ENCODE measurements at regions not wholly inside any gene's neighbourhood (a gene's known extent, or its start where the extent isn't known, plus 50 kb on each side); places are given as distances from the start of the nearest gene placed in this dataset.
"Not testable (repeated sequence)": the region's sequence is repeated elsewhere in the genome, so short reads cannot be mapped to it uniquely, and the experiment has no call there.

- DNase-seq = no peak
Observed at GRCh38 chr4:162838671-162839070, 328.0 kb downstream of the NAF1 start.

DNA sequence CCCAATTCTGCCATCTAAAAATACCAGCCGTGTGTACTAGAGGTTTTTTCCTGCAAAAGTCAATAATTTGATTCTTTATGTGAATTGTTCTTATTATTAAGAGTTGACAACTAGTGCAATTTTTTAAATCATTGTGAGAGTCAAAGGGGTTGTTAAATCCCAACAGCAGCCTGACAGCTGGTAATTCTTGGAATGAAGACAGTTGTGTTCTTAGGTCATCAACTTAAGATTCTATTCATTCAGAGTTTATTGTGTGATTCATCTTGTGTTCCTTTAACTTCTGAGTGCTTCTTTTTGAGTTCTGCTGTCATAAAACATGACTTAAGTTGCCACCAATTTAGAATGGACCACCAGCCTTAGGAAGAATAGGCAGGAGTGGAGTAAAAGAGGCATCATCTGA is 329.0 kb downstream of the NAF1 start:
- no peak for DNase-seq

- DNase-seq = no peak
Observed at GRCh38 chr4:162837241-162837640, 329.4 kb downstream of the NAF1 start.

DNA sequence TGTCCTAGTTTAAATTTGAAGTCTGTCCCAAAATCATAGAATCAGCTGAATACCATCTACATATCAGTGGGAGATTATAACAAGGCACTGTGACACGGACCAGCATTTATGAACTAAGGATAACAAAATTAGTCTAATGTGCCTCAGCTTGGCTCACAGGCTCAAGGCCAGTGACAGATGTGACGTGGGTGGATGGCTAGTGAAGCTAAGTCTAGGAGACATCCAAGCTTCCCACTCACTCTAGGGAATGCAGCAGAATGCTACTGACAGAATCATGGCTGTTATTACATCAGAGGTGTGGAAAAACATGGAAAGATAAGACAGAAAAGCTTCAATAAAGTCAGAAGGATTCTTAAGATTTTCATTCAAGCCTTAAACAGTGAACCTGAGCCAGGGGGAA is 329.9 kb downstream of the NAF1 start:
- no peak for DNase-seq

GRCh38 chr4:162836258-162836657 is 330.4 kb downstream of the NAF1 start:
- not testable (repeated sequence) for DNase-seq

DNA sequence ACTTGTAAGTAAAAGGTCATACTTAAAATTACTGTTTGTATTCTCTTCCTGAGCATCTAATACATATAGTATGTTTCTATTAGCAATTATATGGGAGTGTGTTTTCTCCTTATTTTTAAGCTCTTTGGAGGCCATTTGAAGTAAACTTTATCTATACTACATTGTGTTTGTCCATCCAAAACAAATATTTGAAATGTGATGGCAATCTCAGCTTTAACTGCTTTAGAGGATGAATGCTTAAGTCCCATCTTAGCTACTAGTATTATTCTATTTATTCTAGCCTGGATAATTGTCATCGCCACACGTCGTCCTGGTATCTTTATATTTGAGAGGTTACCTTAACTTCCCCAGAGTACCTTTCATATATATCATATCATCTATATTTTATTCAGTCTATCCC is 335.8 kb downstream of the NAF1 start:
- DNase-seq = no peak

- DNase-seq = not testable (repeated sequence)
Observed at GRCh38 chr4:162817374-162817773, 349.3 kb downstream of the NAF1 start.

GRCh38 chr4:162804351-162804924 is 362.3 kb downstream of the NAF1 start:
- DNase-seq = no peak

DNA sequence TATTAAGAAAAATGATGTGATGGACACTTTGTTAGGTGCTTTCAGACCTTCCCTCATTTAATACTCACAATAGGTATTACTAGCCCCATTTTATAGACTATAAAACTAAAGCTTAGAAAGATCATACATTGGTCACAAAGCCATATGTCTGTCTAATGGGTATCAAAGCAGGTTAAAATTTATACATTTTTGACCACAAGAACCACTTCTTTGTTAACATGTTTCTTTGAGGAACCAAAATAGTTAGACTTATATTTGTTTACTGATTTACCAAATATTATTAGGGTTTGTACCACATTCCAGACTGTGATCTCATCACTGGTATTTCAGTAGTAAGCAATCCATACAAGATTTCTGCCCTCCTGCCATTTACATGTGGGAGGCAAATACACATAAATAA is 363.3 kb downstream of the NAF1 start:
- DNase-seq = no peak

- DNase-seq = no peak
Observed at GRCh38 chr4:162797108-162797507, 369.6 kb downstream of the NAF1 start.

DNA sequence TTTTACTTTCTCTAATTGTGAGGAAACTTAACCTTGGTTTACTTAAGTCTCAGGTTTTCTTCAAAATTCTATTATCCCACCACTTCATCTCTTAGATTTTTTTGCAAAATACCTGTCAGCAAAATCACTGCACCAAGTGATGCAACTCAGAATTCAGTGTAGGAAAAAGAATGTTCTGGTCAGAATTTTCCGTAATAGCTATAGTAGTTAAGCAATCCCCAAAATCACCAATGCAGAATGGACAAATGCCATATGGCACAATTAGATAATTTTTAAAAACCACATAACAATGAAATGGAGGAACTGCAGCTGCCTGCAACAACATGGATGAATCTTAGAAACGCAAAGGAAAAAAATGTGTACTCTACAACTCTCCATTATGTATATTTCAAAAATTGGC is 373.1 kb downstream of the NAF1 start:
- no peak for DNase-seq

DNA sequence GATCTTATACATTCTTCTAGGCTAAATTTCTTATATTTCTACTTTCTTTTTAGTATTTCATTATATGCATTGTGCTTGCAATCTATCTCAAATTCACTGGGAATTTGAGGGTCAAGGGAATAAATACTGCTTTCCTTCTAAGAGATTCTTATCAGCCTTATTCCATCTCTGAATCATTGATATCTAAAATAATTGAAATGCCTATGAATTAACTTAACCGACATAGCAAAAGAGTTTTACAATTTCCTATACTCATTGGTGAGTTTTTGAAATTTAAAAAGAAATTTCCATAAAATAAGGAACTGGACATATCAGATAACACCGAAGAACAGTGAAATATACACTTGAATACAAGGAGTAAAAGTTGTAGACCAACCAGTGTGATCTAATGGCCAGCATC is 373.7 kb downstream of the NAF1 start:
- DNase-seq = no peak

DNA sequence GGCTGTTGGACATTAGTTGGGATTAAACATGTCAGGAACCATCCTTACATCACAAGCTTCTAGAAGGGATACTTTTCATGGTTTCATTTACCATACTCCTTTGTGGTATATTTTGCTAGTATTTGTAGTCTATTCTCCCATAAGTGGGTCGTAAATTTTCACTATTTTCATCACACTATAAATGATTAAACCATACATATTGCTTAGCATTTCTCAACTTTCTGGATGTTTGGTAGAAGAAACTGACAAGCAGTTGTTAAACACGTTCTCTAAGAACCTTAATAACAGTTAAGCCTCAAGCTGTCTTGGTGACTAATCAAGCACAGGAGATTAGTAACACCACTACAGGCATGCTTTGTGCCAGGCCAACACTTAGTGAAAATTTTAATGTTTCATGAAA is 375.5 kb downstream of the NAF1 start:
- DNase-seq = no peak

- no peak for DNase-seq
Observed at GRCh38 chr4:162787120-162787519, 379.6 kb downstream of the NAF1 start.

- DNase-seq = no peak
Observed at GRCh38 chr4:162782778-162783525, 383.7 kb downstream of the NAF1 start.

DNA sequence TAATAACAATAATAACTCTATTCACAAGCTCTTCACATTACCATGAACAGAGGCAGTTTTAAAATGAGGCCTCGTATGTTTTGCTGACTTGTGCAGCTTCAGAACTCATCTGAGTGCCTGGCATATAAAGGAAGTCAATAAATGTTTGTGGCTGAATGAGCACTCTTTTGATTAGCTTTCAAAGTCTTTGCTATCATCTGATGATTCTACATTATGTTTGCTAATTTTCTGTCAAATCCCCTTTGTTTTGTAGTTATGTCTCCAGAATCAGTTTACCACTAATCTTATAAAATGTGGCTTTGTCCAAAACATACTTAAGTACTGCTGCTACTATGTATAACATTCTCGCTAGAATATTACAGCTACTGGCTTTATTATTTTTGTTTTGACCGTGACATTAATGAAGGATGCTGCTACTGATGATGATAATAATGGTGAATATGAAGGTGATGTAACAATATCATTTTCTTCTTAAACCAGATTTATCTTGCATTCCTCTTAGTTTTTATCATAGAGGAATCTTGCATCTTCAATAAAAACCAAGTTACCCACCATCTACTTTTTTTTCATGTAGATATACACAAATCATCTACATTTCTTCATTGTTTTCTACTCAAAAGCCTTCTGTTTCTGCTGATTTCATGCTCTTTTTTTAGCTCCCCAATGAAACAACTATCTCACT is 384.5 kb downstream of the NAF1 start:
- DNase-seq = no peak

GRCh38 chr4:162770761-162771490 is 395.8 kb downstream of the NAF1 start:
- no peak for DNase-seq

DNA sequence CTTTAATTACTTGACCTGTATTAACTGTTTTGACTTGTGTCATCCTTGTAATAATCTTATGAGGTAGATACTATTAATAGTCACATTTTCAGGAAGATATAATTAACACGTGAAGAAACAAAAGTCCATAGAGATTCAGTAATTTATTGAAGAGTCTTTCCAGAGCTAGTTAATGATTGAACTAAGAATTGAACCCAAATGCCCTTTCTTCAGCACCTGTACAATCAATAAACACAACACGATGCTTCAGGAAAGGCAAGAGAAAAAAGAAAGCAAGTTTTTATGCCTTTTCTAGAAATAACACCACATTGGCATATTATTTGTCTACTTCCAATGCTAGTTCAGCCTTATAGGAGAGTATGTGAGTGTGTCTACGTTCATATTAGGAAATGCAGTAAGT is 399.6 kb downstream of the NAF1 start:
- no peak for DNase-seq

- no peak for DNase-seq
Observed at GRCh38 chr4:162761965-162762364, 404.7 kb downstream of the NAF1 start.

DNA sequence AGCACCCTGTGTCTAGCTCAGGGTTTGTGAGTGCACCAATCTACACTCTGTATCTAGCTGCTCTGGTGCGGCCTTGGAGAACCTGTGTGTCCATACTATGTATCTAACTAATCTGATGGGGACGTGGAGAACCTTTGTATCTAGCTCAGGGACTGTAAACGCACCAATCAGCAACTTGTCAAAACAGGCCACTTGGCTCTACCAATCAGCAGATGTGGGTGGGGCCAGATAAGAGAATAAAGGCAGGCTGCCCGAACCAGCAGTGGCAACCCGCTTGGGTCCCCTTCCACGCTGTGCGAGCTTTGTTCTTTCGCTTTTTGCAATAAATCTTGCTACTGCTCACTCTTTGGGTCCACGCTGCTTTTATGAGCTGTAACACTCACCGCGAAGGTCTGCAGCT is 426.5 kb downstream of the NAF1 start:
- DNase-seq = not testable (repeated sequence)

- DNase-seq = not testable (repeated sequence)
Observed at GRCh38 chr4:162739596-162739995, 427.1 kb downstream of the NAF1 start.

GRCh38 chr4:162732876-162733275 is 433.8 kb downstream of the NAF1 start:
- no peak for DNase-seq

DNA sequence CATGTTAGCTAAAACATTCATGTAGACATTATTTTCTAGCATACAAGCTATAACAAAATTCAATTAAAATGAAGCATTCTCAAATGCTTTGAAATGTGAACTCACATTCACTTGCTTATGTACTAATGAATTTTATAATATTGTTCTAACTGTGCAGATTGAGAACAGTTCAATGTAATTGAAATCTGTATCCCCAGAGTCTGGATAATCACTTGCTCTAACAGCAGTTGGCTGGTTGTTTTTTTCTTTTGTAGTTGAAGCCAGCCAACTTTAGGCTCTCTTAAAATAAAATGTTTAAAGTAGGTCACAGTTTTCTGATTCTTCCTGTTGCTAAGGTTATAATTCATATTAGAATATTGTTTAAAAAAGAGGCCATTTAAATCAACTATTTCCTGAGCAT is 438.9 kb downstream of the NAF1 start:
- DNase-seq = no peak

- no peak for DNase-seq
Observed at GRCh38 chr4:162727232-162727631, 439.5 kb downstream of the NAF1 start.
